Liver (tissue), 8 donors: ENCODE measurements at regions not wholly inside any gene's neighbourhood (a gene's known extent, or its start where the extent isn't known, plus 50 kb on each side); places are given as distances from the start of the nearest gene placed in this dataset.

Experiments used
- DNase-seq: peaks from one replicate; pipeline ENCODE4 v3.0.0-alpha.2; 2017; ENCODE audit warnings: low spot score
- H3K27ac ChIP-seq, 2 donors: one replicate each; pipeline ENCODE4 v1.7.0; 2013; ENCODE audit warnings: inconsistent platforms in 2 of 2, low read length in 2 of 2, control low read depth in 1 of 2, low read depth in 1 of 2, mild to moderate bottlenecking in 1 of 2
- H3K27me3 ChIP-seq, 4 donors: one replicate each; pipeline versions ENCODE4 v1.6.1 to v1.7.0; 2013; ENCODE audit warnings: low read length in 3 of 4, inconsistent platforms in 1 of 4, mild to moderate bottlenecking in 1 of 4, moderate library complexity in 1 of 4; ENCODE audit not compliant: control insufficient read depth in 4 of 4, insufficient read depth in 4 of 4
- H3K36me3 ChIP-seq, 4 donors: one replicate each; pipeline versions ENCODE4 v1.6.1 to v1.7.0; 2013; ENCODE audit warnings: low read length in 3 of 4, mild to moderate bottlenecking in 3 of 4, low read depth in 1 of 4, moderate library complexity in 1 of 4; ENCODE audit not compliant: control insufficient read depth in 4 of 4, insufficient read depth in 3 of 4
- H3K4me1 ChIP-seq, 4 donors: one replicate each; pipeline versions ENCODE4 v1.6.1 to v1.7.0; 2013; ENCODE audit warnings: low read length in 3 of 4, mild to moderate bottlenecking in 3 of 4, moderate library complexity in 1 of 4; ENCODE audit not compliant: control insufficient read depth in 4 of 4, insufficient read depth in 4 of 4
- H3K4me3 ChIP-seq, 3 donors: one replicate each; pipeline versions ENCODE4 v1.6.1 to v1.7.0; 2013; ENCODE audit warnings: low read length in 3 of 3, control low read depth in 1 of 3, low read depth in 1 of 3, mild to moderate bottlenecking in 1 of 3
- H3K9ac ChIP-seq, 2 donors: one replicate each; pipeline ENCODE4 v1.7.0; 2013; ENCODE audit warnings: low read length in 2 of 2, mild to moderate bottlenecking in 2 of 2, moderate library complexity in 2 of 2, control low read depth in 1 of 2, low read depth in 1 of 2
- H3K9me3 ChIP-seq, 4 donors: one replicate each; pipeline versions ENCODE4 v1.6.1 to v1.7.0; 2013; ENCODE audit warnings: low read length in 3 of 4; ENCODE audit not compliant: control insufficient read depth in 4 of 4
- ATF3 ChIP-seq: IDR thresholded peaks from 2 replicates; pipeline ENCODE4 v1.6.1; 2016; ENCODE audit warnings: antibody characterized with exemption
- CTCF ChIP-seq: fragments of 150-350 bp; IDR thresholded peaks from 2 replicates; pipeline ENCODE4 v1.5.1; 2017; ENCODE audit warnings: improper control_type of control experiment, low read depth, low read length; ENCODE audit not compliant: missing input control
- FOXA1 ChIP-seq: IDR thresholded peaks from 2 replicates; pipeline ENCODE4 v1.6.1; 2016; ENCODE audit warnings: antibody characterized with exemption
- FOXA2 ChIP-seq: IDR thresholded peaks from 2 replicates; pipeline ENCODE4 v1.6.1; 2016; ENCODE audit warnings: antibody characterized with exemption
- HNF4A ChIP-seq, 2 donors: conservative IDR thresholded peaks; 2 replicates each; pipeline ENCODE4 v1.6.1; 2016; ENCODE audit warnings: antibody characterized with exemption in 2 of 2, mild to moderate bottlenecking in 2 of 2
- HNF4G ChIP-seq: IDR thresholded peaks from 2 replicates; pipeline ENCODE4 v1.6.1; 2016; ENCODE audit warnings: antibody characterized with exemption
- MAX ChIP-seq: IDR thresholded peaks from 2 replicates; pipeline ENCODE4 v1.6.1; 2016; ENCODE audit warnings: antibody characterized with exemption
- NR2F2 ChIP-seq: IDR thresholded peaks from 2 replicates; pipeline ENCODE4 v1.6.1; 2016; ENCODE audit warnings: antibody characterized with exemption
- RAD21 ChIP-seq, 2 donors: IDR thresholded peaks; 2 replicates each; pipeline ENCODE4 v1.6.1; 2016; ENCODE audit warnings: antibody characterized with exemption in 2 of 2, mild to moderate bottlenecking in 2 of 2
- REST ChIP-seq: IDR thresholded peaks from 2 replicates; pipeline ENCODE4 v1.6.1; 2016; ENCODE audit warnings: antibody characterized with exemption, mild to moderate bottlenecking
- RXRA ChIP-seq, 2 donors: IDR thresholded peaks; 2 replicates each; pipeline ENCODE4 v1.6.1; 2017 to 2018; ENCODE audit warnings: antibody characterized with exemption in 2 of 2, mild to moderate bottlenecking in 1 of 2
- SP1 ChIP-seq: IDR thresholded peaks from 2 replicates; pipeline ENCODE4 v1.6.1; 2018; ENCODE audit warnings: antibody characterized with exemption, mild to moderate bottlenecking
- YY1 ChIP-seq: IDR thresholded peaks from 2 replicates; pipeline ENCODE4 v1.6.1; 2016; ENCODE audit warnings: antibody characterized with exemption, mild to moderate bottlenecking
- WGBS: extraction: QIAGEN DNeasy Blood & Tissue Kit; methylation state at CpG from one replicate; pipeline ENCODE4 v1.1.7; 2013; 5-methylcytosine and 5-hydroxymethylcytosine counted together
- TF ChIP-seq, protein P1 (sequence below): IDR thresholded peaks from 2 replicates; pipeline ENCODE4 v1.6.1; 2016; ENCODE audit warnings: antibody characterized with exemption
- donor health status: healthy.
- donor health status: healthy.
- donor health status: healthy.
- donor health status: healthy.
- donor health status: healthy.

DNA sequence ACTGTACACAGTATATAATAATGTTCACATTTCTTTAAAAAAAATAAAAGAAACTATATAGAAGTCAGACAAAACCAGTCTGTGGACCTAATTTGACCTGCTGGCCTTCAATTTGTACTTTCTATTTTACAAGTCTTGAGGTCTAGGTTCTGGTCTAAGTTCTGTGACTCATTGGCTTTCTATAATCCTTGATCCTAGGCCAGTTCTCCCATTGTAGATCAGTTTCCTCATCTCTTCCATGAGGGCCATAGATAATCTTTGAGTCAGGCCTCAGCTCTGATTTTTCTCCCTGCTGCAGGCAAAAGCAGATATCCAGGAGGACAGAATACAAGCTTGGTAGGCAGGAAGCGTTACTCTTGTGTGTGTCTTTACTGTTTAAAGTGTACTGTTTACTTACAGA is 603.7 kb upstream of the CAMK1G start:
- H3K27me3 ChIP-seq = no peaks in the 10 kb centered on the region
- H3K9me3 ChIP-seq = peaks cover 0 to 5% (median 2%) of the 10 kb centered on the region in 4 donors
- TF ChIP-seq CTCF (no peak), REST (no peak), YY1 (no peak), RXRA (IDR thresholded peaks at IDR 0.05) (no peak), HNF4A (conservative IDR thresholded peaks at IDR 0.05) (no peak), SP1 (no peak)
- no peak overlapping the region for H3K27ac ChIP-seq
- H3K4me1 ChIP-seq = no peaks in the 10 kb centered on the region
- WGBS = 89% methylated on average over 1 of the region's 1 CpG
- no peak overlapping the region for H3K4me3 ChIP-seq
- no peak for DNase-seq
- H3K36me3 ChIP-seq = no peaks in the 10 kb centered on the region
- H3K9ac ChIP-seq = no peak overlapping the region

DNA sequence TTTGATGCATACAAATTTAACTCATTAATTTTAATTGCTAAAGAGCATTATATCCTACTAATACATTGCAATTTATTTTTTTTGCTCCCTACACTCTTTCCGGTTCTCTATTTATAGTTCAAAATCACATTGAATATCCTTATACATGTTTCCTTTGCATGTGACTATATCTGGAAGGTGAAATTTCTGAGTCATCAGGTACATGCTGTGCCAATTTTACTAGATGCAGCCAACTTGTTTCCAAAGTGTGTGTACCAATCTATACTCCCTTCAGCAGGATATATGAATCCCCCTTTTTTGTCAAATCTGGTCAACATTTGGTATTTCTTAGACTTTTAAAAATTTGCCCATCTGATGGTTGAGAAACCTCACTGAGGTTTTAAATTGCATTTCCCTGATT is 602.9 kb upstream of the CAMK1G start:
- DNase-seq = no peak
- no peaks in the 10 kb centered on the region for H3K27me3 ChIP-seq
- no peak overlapping the region for H3K27ac ChIP-seq
- H3K9me3 ChIP-seq = peaks cover 0 to 5% (median 2%) of the 10 kb centered on the region in 4 donors
- TF ChIP-seq RXRA (IDR thresholded peaks at IDR 0.05) (no peak), NR2F2 (no peak), FOXA2 (no peak)
- no peaks in the 10 kb centered on the region for H3K4me1 ChIP-seq
- H3K9ac ChIP-seq = no peak overlapping the region
- no peaks in the 10 kb centered on the region for H3K36me3 ChIP-seq
- WGBS = 76% methylated on average over 1 of the region's 1 CpG
- H3K4me3 ChIP-seq = no peak overlapping the region

DNA sequence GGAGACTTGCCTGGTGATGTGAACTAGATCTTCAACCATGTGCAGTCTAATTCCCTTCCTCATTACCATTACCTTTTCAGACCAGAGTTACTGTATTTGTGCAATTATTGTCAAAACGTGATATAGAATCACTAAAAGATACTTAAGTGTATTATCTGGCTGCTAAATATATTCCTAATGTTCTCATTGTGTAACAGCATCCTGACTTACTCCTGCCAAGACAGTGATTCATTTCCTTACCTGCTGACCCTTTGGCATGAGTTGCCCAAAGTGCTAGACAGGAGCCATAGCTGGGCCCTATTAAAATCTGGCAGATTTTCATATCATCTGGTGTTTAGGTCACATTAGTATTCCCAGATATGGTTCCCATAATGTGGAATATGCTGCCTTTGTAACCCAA is 598.3 kb upstream of the CAMK1G start:
- Histone ChIP-seq H3K36me3 (no peaks in the 10 kb centered on the region), H3K9me3 (no peaks in the 10 kb centered on the region), H3K27me3 (no peaks in the 10 kb centered on the region), H3K27ac (no peak overlapping the region), H3K4me3 (no peak overlapping the region), H3K9ac (no peak overlapping the region), H3K4me1 (peaks cover 0 to 5% (median 0%) of the 10 kb centered on the region in 4 donors)
- DNase-seq = no peak
- WGBS = 60% methylated on average over 1 of the region's 1 CpG
- TF ChIP-seq, protein P1, sequence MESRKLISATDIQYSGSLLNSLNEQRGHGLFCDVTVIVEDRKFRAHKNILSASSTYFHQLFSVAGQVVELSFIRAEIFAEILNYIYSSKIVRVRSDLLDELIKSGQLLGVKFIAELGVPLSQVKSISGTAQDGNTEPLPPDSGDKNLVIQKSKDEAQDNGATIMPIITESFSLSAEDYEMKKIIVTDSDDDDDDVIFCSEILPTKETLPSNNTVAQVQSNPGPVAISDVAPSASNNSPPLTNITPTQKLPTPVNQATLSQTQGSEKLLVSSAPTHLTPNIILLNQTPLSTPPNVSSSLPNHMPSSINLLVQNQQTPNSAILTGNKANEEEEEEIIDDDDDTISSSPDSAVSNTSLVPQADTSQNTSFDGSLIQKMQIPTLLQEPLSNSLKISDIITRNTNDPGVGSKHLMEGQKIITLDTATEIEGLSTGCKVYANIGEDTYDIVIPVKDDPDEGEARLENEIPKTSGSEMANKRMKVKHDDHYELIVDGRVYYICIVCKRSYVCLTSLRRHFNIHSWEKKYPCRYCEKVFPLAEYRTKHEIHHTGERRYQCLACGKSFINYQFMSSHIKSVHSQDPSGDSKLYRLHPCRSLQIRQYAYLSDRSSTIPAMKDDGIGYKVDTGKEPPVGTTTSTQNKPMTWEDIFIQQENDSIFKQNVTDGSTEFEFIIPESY = no peak
- TF ChIP-seq SP1 (no peak), CTCF (no peak), RXRA (IDR thresholded peaks at IDR 0.05) (no peak), NR2F2 (no peak), ATF3 (no peak), FOXA1 (no peak), MAX (no peak), HNF4G (no peak), HNF4A (conservative IDR thresholded peaks at IDR 0.05) (no peak), REST (no peak), RAD21 (IDR thresholded peaks at IDR 0.05) (no peak)
